ENCODE measurements at regions not wholly inside any gene's neighbourhood (a gene's known extent, or its start where the extent isn't known, plus 50 kb on each side); places are given as distances from the start of the nearest gene placed in this dataset.

DNA sequence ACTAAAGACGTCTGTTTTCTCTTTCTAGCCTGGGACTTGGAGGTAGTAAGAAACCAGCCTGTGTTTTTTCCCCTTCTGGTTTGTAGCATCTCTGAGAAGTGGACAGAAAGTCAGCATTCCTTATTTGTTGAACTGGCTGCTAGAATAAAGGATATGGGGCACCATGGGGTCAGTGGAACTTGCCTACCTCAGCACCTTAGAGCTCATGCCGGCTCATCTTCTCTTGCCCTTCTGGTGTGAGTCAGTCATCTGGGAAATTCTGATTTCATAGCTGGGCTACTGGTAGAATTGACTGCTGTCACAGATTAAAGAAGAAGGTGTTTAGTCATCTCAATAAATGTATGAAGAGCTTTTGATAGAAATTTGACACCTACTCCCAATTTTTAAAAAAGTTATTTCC, 202.7 kb upstream of the TOPAZ1 start:
- Histone ChIP-seq H3K9me3 (ENCODE audit: low read length) (no peaks in the 10 kb centered on the region), H3K27me3 (ENCODE audit: insufficient read depth, low read depth, low read length) (no peaks in the 10 kb centered on the region), H3K27ac (ENCODE audit: low read length) (no peak overlapping the region), H3K9me2 (ENCODE audit: insufficient read depth, low read length) (no peaks in the 10 kb centered on the region), H3F3A (ENCODE audit: insufficient read depth, low read length, poor library complexity, severe bottlenecking) (no peaks in the 10 kb centered on the region), H4K20me1 (ENCODE audit: insufficient read depth) (no peaks in the 10 kb centered on the region), H3K4me3 (ENCODE audit: low read length) (no peak overlapping the region), H3K9ac (ENCODE audit: low read length) (no peak overlapping the region), H2AFZ (ENCODE audit: low read depth, low read length) (no peak overlapping the region), H3K79me2 (replicated peaks; ENCODE audit: insufficient read depth, low read length) (no peaks in the 10 kb centered on the region), H3K4me2 (ENCODE audit: low read length) (no peak overlapping the region), H3K36me3 (ENCODE audit: insufficient read depth, low read length) (no peaks in the 10 kb centered on the region)
- TF ChIP-seq EZH2 (IDR thresholded peaks at IDR 0.05; ENCODE audit: borderline replicate concordance, insufficient read depth, low read length, poor library complexity, severe bottlenecking) (no peak), SMC3 (conservative IDR thresholded peaks at IDR 0.05; ENCODE audit: poor library complexity) (no peak), MXI1 (conservative IDR thresholded peaks at IDR 0.05; ENCODE audit: poor library complexity, severe bottlenecking) (no peak), POLR2AphosphoS5 (IDR thresholded peaks at IDR 0.05) (no peak), TAF1 (IDR thresholded peaks at IDR 0.05; ENCODE audit: low read depth) (no peak), RAD21 (conservative IDR thresholded peaks at IDR 0.05) (no peak), EP300 (conservative IDR thresholded peaks at IDR 0.05; ENCODE audit: poor library complexity, severe bottlenecking) (no peak)
- TF ChIP-seq, protein P1, sequence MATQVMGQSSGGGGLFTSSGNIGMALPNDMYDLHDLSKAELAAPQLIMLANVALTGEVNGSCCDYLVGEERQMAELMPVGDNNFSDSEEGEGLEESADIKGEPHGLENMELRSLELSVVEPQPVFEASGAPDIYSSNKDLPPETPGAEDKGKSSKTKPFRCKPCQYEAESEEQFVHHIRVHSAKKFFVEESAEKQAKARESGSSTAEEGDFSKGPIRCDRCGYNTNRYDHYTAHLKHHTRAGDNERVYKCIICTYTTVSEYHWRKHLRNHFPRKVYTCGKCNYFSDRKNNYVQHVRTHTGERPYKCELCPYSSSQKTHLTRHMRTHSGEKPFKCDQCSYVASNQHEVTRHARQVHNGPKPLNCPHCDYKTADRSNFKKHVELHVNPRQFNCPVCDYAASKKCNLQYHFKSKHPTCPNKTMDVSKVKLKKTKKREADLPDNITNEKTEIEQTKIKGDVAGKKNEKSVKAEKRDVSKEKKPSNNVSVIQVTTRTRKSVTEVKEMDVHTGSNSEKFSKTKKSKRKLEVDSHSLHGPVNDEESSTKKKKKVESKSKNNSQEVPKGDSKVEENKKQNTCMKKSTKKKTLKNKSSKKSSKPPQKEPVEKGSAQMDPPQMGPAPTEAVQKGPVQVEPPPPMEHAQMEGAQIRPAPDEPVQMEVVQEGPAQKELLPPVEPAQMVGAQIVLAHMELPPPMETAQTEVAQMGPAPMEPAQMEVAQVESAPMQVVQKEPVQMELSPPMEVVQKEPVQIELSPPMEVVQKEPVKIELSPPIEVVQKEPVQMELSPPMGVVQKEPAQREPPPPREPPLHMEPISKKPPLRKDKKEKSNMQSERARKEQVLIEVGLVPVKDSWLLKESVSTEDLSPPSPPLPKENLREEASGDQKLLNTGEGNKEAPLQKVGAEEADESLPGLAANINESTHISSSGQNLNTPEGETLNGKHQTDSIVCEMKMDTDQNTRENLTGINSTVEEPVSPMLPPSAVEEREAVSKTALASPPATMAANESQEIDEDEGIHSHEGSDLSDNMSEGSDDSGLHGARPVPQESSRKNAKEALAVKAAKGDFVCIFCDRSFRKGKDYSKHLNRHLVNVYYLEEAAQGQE (IDR thresholded peaks at IDR 0.05; ENCODE audit: borderline replicate concordance) = no peak
- TF ChIP-seq, protein P2, sequence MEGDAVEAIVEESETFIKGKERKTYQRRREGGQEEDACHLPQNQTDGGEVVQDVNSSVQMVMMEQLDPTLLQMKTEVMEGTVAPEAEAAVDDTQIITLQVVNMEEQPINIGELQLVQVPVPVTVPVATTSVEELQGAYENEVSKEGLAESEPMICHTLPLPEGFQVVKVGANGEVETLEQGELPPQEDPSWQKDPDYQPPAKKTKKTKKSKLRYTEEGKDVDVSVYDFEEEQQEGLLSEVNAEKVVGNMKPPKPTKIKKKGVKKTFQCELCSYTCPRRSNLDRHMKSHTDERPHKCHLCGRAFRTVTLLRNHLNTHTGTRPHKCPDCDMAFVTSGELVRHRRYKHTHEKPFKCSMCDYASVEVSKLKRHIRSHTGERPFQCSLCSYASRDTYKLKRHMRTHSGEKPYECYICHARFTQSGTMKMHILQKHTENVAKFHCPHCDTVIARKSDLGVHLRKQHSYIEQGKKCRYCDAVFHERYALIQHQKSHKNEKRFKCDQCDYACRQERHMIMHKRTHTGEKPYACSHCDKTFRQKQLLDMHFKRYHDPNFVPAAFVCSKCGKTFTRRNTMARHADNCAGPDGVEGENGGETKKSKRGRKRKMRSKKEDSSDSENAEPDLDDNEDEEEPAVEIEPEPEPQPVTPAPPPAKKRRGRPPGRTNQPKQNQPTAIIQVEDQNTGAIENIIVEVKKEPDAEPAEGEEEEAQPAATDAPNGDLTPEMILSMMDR (IDR thresholded peaks at IDR 0.05; ENCODE audit: poor library complexity, severe bottlenecking) = no peak

DNA sequence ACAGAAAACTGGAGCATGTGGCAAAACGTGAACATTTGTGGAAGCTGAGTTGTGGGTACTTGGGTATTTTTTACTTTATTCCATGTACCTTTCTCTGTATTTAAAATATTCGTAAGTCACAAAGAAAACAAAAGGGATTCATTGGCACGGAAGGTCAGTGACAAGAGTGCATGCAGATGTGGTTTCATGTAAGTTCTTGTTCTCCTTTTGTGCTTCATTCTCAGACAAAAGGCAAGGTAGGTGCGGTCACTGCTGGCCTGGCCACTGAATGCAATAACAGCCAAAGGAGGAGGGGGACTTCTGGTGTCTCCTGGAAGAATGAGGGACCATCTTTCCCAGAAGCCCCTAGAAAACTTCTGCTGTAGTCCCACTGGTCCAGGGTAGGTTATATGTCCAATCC, 200.0 kb upstream of the TOPAZ1 start:
- no peaks in the 10 kb centered on the region for H3K36me3 ChIP-seq (ENCODE audit: insufficient read depth, low read length)
- no peak overlapping the region for H3K27ac ChIP-seq (ENCODE audit: low read length)
- H3K9me2 ChIP-seq (ENCODE audit: insufficient read depth, low read length) = no peaks in the 10 kb centered on the region
- no peak overlapping the region for H3K4me2 ChIP-seq (ENCODE audit: low read length)
- no peaks in the 10 kb centered on the region for H3F3A ChIP-seq (ENCODE audit: insufficient read depth, low read length, poor library complexity, severe bottlenecking)
- no peak for TF ChIP-seq RAD21 (conservative IDR thresholded peaks at IDR 0.05)
- no peak for TF ChIP-seq EP300 (conservative IDR thresholded peaks at IDR 0.05; ENCODE audit: poor library complexity, severe bottlenecking)
- TF ChIP-seq, protein P1 (IDR thresholded peaks at IDR 0.05; ENCODE audit: borderline replicate concordance) = no peak
- TF ChIP-seq TAF1 (IDR thresholded peaks at IDR 0.05; ENCODE audit: low read depth) = no peak
- TF ChIP-seq EZH2 (IDR thresholded peaks at IDR 0.05; ENCODE audit: borderline replicate concordance, insufficient read depth, low read length, poor library complexity, severe bottlenecking) = no peak
- TF ChIP-seq, protein P2 (IDR thresholded peaks at IDR 0.05; ENCODE audit: poor library complexity, severe bottlenecking) = no peak
- TF ChIP-seq SMC3 (conservative IDR thresholded peaks at IDR 0.05; ENCODE audit: poor library complexity) = no peak
- no peak for TF ChIP-seq MXI1 (conservative IDR thresholded peaks at IDR 0.05; ENCODE audit: poor library complexity, severe bottlenecking)
- no peak for TF ChIP-seq POLR2AphosphoS5 (IDR thresholded peaks at IDR 0.05)
- no peaks in the 10 kb centered on the region for H3K27me3 ChIP-seq (ENCODE audit: insufficient read depth, low read depth, low read length)
- no peak overlapping the region for H3K9ac ChIP-seq (ENCODE audit: low read length)
- no peaks in the 10 kb centered on the region for H3K79me2 ChIP-seq (replicated peaks; ENCODE audit: insufficient read depth, low read length)
- no peaks in the 10 kb centered on the region for H4K20me1 ChIP-seq (ENCODE audit: insufficient read depth)
- H3K9me3 ChIP-seq (ENCODE audit: low read length) = no peaks in the 10 kb centered on the region
- no peak overlapping the region for H2AFZ ChIP-seq (ENCODE audit: low read depth, low read length)
- H3K4me3 ChIP-seq (ENCODE audit: low read length) = no peak overlapping the region

Measured in neural cell (in vitro differentiated cells).